Large intestine (tissue), 3 donors: ENCODE measurements at regions not wholly inside any gene's neighbourhood (a gene's known extent, or its start where the extent isn't known, plus 50 kb on each side); places are given as distances from the start of the nearest gene placed in this dataset.

Experiments
- DNase-seq, 2 donors: peaks; one replicate each; pipeline versions ENCODE4 v3.0.0 to v3.0.0-alpha.2; 2013
- H3K27ac ChIP-seq: one replicate; pipeline ENCODE4 v1.5.1; 2013; ENCODE audit warnings: low read length
- H3K27me3 ChIP-seq: 2 replicates; pipeline ENCODE4 v1.6.1; 2013; ENCODE audit warnings: low read length; ENCODE audit not compliant: control insufficient read depth, insufficient read depth
- H3K36me3 ChIP-seq: 2 replicates; pipeline ENCODE4 v1.6.1; 2013; ENCODE audit warnings: low read length; ENCODE audit not compliant: control insufficient read depth, insufficient read depth
- H3K4me1 ChIP-seq: one replicate; pipeline ENCODE4 v1.6.1; 2013; ENCODE audit warnings: low read length; ENCODE audit not compliant: control insufficient read depth, insufficient read depth
- H3K4me3 ChIP-seq: one replicate; pipeline ENCODE4 v1.5.1; 2013; ENCODE audit warnings: low read length
- H3K9me3 ChIP-seq: one replicate; pipeline ENCODE4 v1.6.1; 2013; ENCODE audit warnings: mild to moderate bottlenecking, low read depth, low read length, moderate library complexity; ENCODE audit not compliant: control insufficient read depth
- WGBS: methylation state at CpG from one replicate; pipeline ENCODE4 v1.1.5; 2013; ENCODE audit warnings: low lambda C conversion rate; ENCODE audit not compliant: insufficient coverage; 5-methylcytosine and 5-hydroxymethylcytosine counted together

DNA sequence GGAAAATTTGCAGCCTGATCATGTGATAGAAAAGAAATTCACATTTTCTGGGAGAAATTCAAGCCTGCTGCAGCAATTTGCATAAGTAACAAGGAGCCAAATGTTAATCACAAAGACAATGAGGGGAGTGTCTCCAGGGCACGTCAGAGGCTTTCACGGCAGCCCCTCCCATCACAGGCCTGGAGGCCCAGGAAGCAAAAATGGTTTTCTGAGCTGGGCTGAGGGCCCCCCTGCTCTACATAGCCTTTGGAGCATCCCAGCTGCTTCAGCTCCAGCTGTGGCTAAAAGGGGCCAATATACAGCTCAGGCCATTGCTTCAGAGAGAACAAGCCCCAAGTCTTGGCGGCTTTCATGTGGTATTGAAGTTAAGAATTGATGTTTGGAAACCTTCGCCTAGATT is 445.3 kb upstream of the ZEB2 start:
- no peak overlapping the region for H3K27ac ChIP-seq
- H3K27me3 ChIP-seq: no peaks in the 10 kb centered on the region
- peaks cover 6% of the 10 kb centered on the region for H3K9me3 ChIP-seq
- no peak for DNase-seq
- WGBS: no CpG with 5 or more reads among the region's 4 CpGs
- no peaks in the 10 kb centered on the region for H3K4me1 ChIP-seq
- H3K36me3 ChIP-seq: no peaks in the 10 kb centered on the region
- H3K4me3 ChIP-seq: no peak overlapping the region

DNA sequence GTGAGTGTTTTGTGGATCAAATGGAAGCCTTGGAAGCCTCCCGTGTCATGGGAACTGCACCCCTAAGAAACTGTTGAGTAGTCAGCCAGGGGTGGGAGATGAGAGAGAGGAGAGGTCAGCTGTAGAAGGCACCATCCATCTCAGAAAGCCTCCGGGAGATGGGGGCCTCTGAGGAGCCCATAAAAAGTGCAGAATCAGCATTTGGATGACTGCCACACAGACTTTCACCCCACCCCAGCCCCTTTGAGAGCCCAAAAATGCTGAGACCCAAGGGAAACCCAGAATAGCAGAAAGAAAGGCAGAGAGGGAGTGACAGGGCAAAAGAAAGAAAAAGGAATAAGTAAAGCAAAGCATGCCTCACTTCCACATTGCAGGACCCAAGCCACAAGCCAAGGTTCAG is 443.1 kb upstream of the ZEB2 start:
- Histone ChIP-seq H3K4me3 (no peak overlapping the region), H3K27ac (no peak overlapping the region), H3K36me3 (no peaks in the 10 kb centered on the region), H3K4me1 (no peaks in the 10 kb centered on the region), H3K9me3 (no peaks in the 10 kb centered on the region), H3K27me3 (no peaks in the 10 kb centered on the region)
- WGBS: 80% methylated on average over 1 of the region's 2 CpGs
- no peak for DNase-seq

- Histone ChIP-seq H3K27ac (no peak overlapping the region), H3K4me1 (no peaks in the 10 kb centered on the region), H3K36me3 (no peaks in the 10 kb centered on the region), H3K27me3 (no peaks in the 10 kb centered on the region), H3K9me3 (no peaks in the 10 kb centered on the region), H3K4me3 (no peak overlapping the region)
- 60% methylated on average over 1 of the region's 2 CpGs for WGBS
- DNase-seq: no peak
These were observed 439.5 kb upstream of the ZEB2 start for GRCh38 chr2:144959416-144959815.

DNA sequence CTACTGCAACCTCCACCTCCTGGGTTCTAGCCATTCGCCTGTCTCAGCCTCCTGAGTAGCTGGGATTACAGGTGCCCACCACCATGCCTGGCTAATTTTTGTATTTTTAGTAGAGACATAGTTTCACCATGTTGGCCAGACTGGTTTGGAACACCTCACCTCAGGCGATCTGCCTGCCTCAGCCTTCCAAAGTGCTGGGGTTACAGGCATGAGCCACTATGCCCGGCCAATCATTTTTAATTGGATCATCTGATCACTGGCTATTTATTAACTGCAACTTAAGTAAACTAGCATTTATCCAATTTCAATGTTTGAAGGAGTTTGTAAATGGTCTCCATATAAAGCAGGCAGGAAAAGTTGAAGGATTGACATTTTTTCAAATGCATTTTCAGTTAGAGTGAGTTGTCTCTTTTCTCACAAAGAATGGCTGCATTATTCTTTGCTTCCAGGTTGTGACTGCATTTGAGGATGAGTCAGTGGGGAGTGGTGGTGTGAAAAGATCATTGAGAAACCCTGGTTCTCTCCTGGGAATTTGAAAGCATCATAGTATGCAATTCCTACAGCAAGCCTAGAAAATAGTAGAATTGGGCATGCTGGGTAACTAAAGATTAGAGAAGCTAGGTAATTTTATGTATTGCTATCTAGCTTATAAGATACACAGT is 431.1 kb upstream of the ZEB2 start:
- H3K36me3 ChIP-seq: no peaks in the 10 kb centered on the region
- H3K27ac ChIP-seq: no peak overlapping the region
- DNase-seq: peak in 1 of 2 donors; percentile 24
- no peaks in the 10 kb centered on the region for H3K9me3 ChIP-seq
- no CpG with 5 or more reads among the region's 3 CpGs for WGBS
- no peak overlapping the region for H3K4me3 ChIP-seq
- H3K27me3 ChIP-seq: no peaks in the 10 kb centered on the region
- peaks cover 10% of the 10 kb centered on the region for H3K4me1 ChIP-seq

DNA sequence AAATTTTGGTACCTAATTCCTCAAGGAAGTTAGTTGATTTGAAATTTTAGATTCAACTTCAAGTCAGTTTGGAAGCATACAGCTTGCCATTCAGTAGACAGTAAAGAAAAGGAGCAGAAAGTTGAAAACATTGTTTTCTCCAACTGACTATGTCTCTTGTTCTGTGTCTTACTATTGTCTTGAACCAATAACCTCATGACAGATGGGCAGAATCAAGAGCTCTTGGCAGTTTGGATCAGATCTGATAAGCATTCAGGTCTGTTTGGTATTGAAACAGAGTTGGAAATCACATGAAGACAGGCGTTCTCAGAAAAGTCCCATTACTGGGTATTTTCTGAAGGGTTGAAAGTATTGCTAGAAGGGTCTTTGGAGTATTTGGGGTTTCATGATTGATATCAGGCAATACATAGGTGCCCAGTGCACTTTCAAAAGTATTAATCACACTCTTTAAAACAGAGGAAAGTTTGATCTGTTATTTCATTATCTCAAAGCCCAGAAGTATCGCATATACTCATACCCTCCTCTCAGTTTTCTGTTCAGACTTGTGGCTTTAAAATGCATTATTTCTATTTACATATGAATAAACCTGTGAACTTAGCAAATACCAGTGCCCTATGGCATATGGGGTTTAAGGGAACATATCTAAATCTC is 428.4 kb upstream of the ZEB2 start:
- no peak overlapping the region for H3K27ac ChIP-seq
- no peaks in the 10 kb centered on the region for H3K9me3 ChIP-seq
- H3K36me3 ChIP-seq: no peaks in the 10 kb centered on the region
- WGBS: no CpG with 5 or more reads among the region's 2 CpGs
- no peak overlapping the region for H3K4me3 ChIP-seq
- peaks cover 19% of the 10 kb centered on the region for H3K4me1 ChIP-seq
- no peak for DNase-seq
- H3K27me3 ChIP-seq: no peaks in the 10 kb centered on the region

- Histone ChIP-seq H3K4me1 (peaks cover 21% of the 10 kb centered on the region), H3K9me3 (no peaks in the 10 kb centered on the region)
- WGBS: 33% methylated on average over 1 of the region's 2 CpGs
These were observed 427.8 kb upstream of the ZEB2 start for GRCh38 chr2:144947709-144948037.

GRCh38 chr2:144946263-144946662 is 426.3 kb upstream of the ZEB2 start:
- DNase-seq: peak; percentile 72 to 85

More at GRCh38 chr2:144947709-144948037, 427.8 kb upstream of the ZEB2 start:
- Histone ChIP-seq H3K36me3 (no peaks in the 10 kb centered on the region), H3K4me3 (no peak overlapping the region), H3K27ac (no peak overlapping the region), H3K27me3 (no peaks in the 10 kb centered on the region)
- no peak for DNase-seq

GRCh38 chr2:144944546-144945220 is 424.8 kb upstream of the ZEB2 start:
- DNase-seq: no peak
- no peaks in the 10 kb centered on the region for H3K36me3 ChIP-seq
- H3K27ac ChIP-seq: no peak overlapping the region
- no peak overlapping the region for H3K4me3 ChIP-seq
- peaks cover 23% of the 10 kb centered on the region for H3K4me1 ChIP-seq
- no peaks in the 10 kb centered on the region for H3K9me3 ChIP-seq
- no peaks in the 10 kb centered on the region for H3K27me3 ChIP-seq
- no CpG with 5 or more reads among the region's 5 CpGs for WGBS

More at GRCh38 chr2:144946263-144946662, 426.3 kb upstream of the ZEB2 start:
- Histone ChIP-seq H3K9me3 (no peaks in the 10 kb centered on the region), H3K27me3 (no peaks in the 10 kb centered on the region), H3K36me3 (no peaks in the 10 kb centered on the region), H3K4me1 (peaks cover 23% of the 10 kb centered on the region), H3K27ac (peak overlapping the region; percentile 33), H3K4me3 (no peak overlapping the region)
- whole genome bisulfite sequencing: no CpG with 5 or more reads among the region's 1 CpG

DNA sequence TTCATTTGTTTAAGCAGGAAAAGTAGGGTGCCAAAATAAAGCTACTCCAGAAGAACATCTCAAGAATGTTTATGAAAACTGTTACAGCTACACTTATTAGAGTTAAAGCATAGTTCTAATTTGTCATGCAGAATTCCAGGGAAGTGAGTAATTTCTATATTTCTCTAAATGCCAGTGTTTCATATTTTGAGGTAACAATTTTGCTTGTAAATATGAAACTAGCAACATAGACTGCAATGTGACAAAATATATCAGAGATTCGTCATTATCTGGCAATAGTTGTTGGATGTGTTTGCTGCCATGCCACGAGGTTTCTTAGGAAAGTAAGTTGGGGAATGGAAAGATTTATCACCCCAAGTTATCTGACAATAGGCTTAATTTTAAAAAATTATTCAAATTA is 424.1 kb upstream of the ZEB2 start:
- no peaks in the 10 kb centered on the region for H3K9me3 ChIP-seq
- no peak for DNase-seq
- no peak overlapping the region for H3K4me3 ChIP-seq
- H3K27ac ChIP-seq: no peak overlapping the region
- WGBS: no CpG with 5 or more reads among the region's 2 CpGs
- no peaks in the 10 kb centered on the region for H3K27me3 ChIP-seq
- peaks cover 23% of the 10 kb centered on the region for H3K4me1 ChIP-seq
- no peaks in the 10 kb centered on the region for H3K36me3 ChIP-seq

GRCh38 chr2:144943293-144943941 is 423.5 kb upstream of the ZEB2 start:
- no peak overlapping the region for H3K4me3 ChIP-seq
- no peak for DNase-seq
- 33% methylated on average over 3 of the region's 5 CpGs for WGBS
- H3K27ac ChIP-seq: peak overlapping the region; percentile 30
- H3K27me3 ChIP-seq: no peaks in the 10 kb centered on the region
- H3K9me3 ChIP-seq: no peaks in the 10 kb centered on the region
- no peaks in the 10 kb centered on the region for H3K36me3 ChIP-seq
- peaks cover 23% of the 10 kb centered on the region for H3K4me1 ChIP-seq
